CD14-positive monocyte (primary cell): ENCODE measurements at regions not wholly inside any gene's neighbourhood (a gene's known extent, or its start where the extent isn't known, plus 50 kb on each side); places are given as distances from the start of the nearest gene placed in this dataset.
A peak's percentile ranks its signal among the peaks of the same experiment; 100 is the strongest.

ENCODE experiments used
- DNase-seq, 3 donors: peaks; one replicate each; pipeline ENCODE4 v3.0.0-alpha.2; 2011 to 2022
- H2AFZ ChIP-seq: 2 replicates; pipeline ENCODE4 v1.6.0; 2012; ENCODE audit warnings: mild to moderate bottlenecking, low read depth, low read length, inconsistent platforms; ENCODE audit not compliant: insufficient read depth, poor library complexity, severe bottlenecking
- H3K27ac ChIP-seq, 2 donors: 1 replicate in 1 of 2; 2 replicates in 1 of 2; pipeline ENCODE4 v1.5.1; 2012 to 2013; ENCODE audit warnings: low read length in 2 of 2, control low read depth in 1 of 2, inconsistent platforms in 1 of 2, low read depth in 1 of 2, mild to moderate bottlenecking in 1 of 2
- H3K27me3 ChIP-seq, 2 donors: one replicate each; pipeline versions ENCODE4 v1.6.0 to v1.6.1; 2011 to 2013; ENCODE audit warnings: low read length in 2 of 2; ENCODE audit not compliant: control insufficient read depth in 2 of 2, insufficient read depth in 2 of 2
- H3K36me3 ChIP-seq, 2 donors: replicated peaks in 1 of 2; 1 replicate in 1 of 2; 2 replicates in 1 of 2; pipeline versions ENCODE4 v1.5.1 to v1.6.1; 2012 to 2013; ENCODE audit warnings: low read length in 2 of 2, control low read depth in 1 of 2, inconsistent platforms in 1 of 2, mild to moderate bottlenecking in 1 of 2; ENCODE audit not compliant: insufficient read depth in 2 of 2, control insufficient read depth in 1 of 2
- H3K4me1 ChIP-seq, 2 donors: 1 replicate in 1 of 2; 2 replicates in 1 of 2; pipeline versions ENCODE4 v1.5.1 to v1.6.1; 2012 to 2013; ENCODE audit warnings: low read length in 2 of 2, control low read depth in 1 of 2, inconsistent platforms in 1 of 2, mild to moderate bottlenecking in 1 of 2, moderate library complexity in 1 of 2; ENCODE audit not compliant: insufficient read depth in 2 of 2, control insufficient read depth in 1 of 2
- H3K4me2 ChIP-seq: replicated peaks from 2 replicates; pipeline ENCODE3; 2012; ENCODE audit warnings: low read length, moderate library complexity, mild to moderate bottlenecking; ENCODE audit not compliant: poor library complexity, severe bottlenecking; ENCODE audit errors: extremely low read depth
- H3K4me3 ChIP-seq, 3 experiments: fragments of 200-600 bp in 1 of 3; sonication (generic) in 1 of 3; replicated peaks in 1 of 3; 1 replicate in 2 of 3; 2 replicates in 1 of 3; pipeline ENCODE4 v1.5.1; 2011 to 2013; ENCODE audit warnings: low read length in 3 of 3, mild to moderate bottlenecking in 3 of 3, control low read depth in 2 of 3, low read depth in 2 of 3, inconsistent platforms in 1 of 3, moderate library complexity in 1 of 3
- H3K79me2 ChIP-seq: 2 replicates; pipeline ENCODE4 v1.6.0; 2012; ENCODE audit warnings: mild to moderate bottlenecking, control low read depth, inconsistent platforms, low read length, moderate library complexity; ENCODE audit not compliant: insufficient read depth
- H3K9ac ChIP-seq: 2 replicates; pipeline ENCODE4 v1.6.0; 2017; ENCODE audit warnings: low read length, mild to moderate bottlenecking; ENCODE audit not compliant: insufficient read depth, poor library complexity, severe bottlenecking
- H3K9me3 ChIP-seq, 2 donors: replicated peaks in 1 of 2; 1 replicate in 1 of 2; 2 replicates in 1 of 2; pipeline versions ENCODE4 v1.5.1 to v1.6.1; 2012 to 2013; ENCODE audit warnings: low read length in 2 of 2, control low read depth in 1 of 2; ENCODE audit not compliant: control insufficient read depth in 1 of 2, insufficient read depth in 1 of 2
- H4K20me1 ChIP-seq: 2 replicates; pipeline ENCODE4 v1.6.0; 2012; ENCODE audit warnings: mild to moderate bottlenecking, low read length, control low read depth, moderate library complexity; ENCODE audit not compliant: insufficient read depth
- H3K27ac Mint-ChIP-seq, 7 donors: one replicate each; pipeline ENCODE4 v1.8.0; 2020; ENCODE audit warnings: mild to moderate bottlenecking in 7 of 7, mixed read lengths in 7 of 7, moderate library complexity in 6 of 7, inconsistent platforms in 2 of 7
- H3K27me3 Mint-ChIP-seq, 3 donors: one replicate each; pipeline ENCODE4 v1.8.0; 2021 to 2022; ENCODE audit warnings: low read depth in 3 of 3, mild to moderate bottlenecking in 3 of 3, mixed read lengths in 3 of 3, moderate library complexity in 3 of 3, inconsistent platforms in 1 of 3
- H3K36me3 Mint-ChIP-seq, 2 donors: one replicate each; pipeline ENCODE4 v1.8.0; 2020; ENCODE audit warnings: mixed read lengths in 2 of 2, inconsistent platforms in 1 of 2, mild to moderate bottlenecking in 1 of 2
- H3K4me1 Mint-ChIP-seq: one replicate; pipeline ENCODE4 v1.8.0; 2020; ENCODE audit warnings: mild to moderate bottlenecking, mixed read lengths
- H3K4me3 Mint-ChIP-seq, 2 donors: one replicate each; pipeline ENCODE4 v1.8.0; 2020; ENCODE audit warnings: mild to moderate bottlenecking in 2 of 2, mixed read lengths in 2 of 2, moderate library complexity in 1 of 2
- H3K9me3 Mint-ChIP-seq, 7 donors: one replicate each; pipeline ENCODE4 v1.8.0; 2020 to 2022; ENCODE audit warnings: mixed read lengths in 7 of 7, mild to moderate bottlenecking in 6 of 7, moderate library complexity in 6 of 7, inconsistent platforms in 2 of 7
- intact Hi-C, 2 donors: fragments of 100-400 bp; cut with micrococcal nuclease; formaldehyde crosslinking; loops; one replicate each; pipeline versions ENCODE4 v1.15.0 to v1.15.1; 2023
- TF ChIP-seq, protein P1 (sequence below): fragments of 200-600 bp; IDR thresholded peaks from one replicate; pipeline ENCODE4 v1.8.0; 2022; ENCODE audit warnings: antibody characterized with exemption, mild to moderate bottlenecking

DNA sequence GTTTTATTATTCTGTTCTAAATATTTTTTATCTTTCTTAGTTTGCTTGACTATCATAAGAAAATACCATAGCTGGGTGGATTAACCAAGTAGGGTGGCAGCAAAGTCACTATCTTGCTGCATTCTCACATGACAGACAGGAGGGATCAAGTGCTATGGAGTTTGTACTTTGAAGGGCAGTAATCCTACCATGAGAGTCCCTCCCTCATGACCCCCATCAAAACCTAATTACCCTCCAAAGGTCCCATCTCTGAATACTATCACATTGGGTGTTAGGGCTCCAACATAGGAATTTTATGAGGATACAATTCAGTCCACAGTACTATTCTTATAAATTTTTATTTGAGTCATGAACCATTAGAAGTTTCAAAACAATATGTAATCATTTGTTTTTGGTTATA lies 388.5 kb upstream of the B3GALT2 start:
- Histone ChIP-seq H3K4me1 (peaks cover 4% of the 10 kb centered on the region in 2 donors), H3K9me3 (no peaks in the 10 kb centered on the region), H3K27ac (no peak overlapping the region), H3K4me3 (no peak overlapping the region), H4K20me1 (no peaks in the 10 kb centered on the region), H3K27me3 (no peaks in the 10 kb centered on the region), H3K9ac (no peak overlapping the region), H3K36me3 (no peaks in the 10 kb centered on the region), H3K4me2 (no peak overlapping the region), H3K79me2 (no peaks in the 10 kb centered on the region), H2AFZ (no peak overlapping the region)
- TF ChIP-seq, protein P1, sequence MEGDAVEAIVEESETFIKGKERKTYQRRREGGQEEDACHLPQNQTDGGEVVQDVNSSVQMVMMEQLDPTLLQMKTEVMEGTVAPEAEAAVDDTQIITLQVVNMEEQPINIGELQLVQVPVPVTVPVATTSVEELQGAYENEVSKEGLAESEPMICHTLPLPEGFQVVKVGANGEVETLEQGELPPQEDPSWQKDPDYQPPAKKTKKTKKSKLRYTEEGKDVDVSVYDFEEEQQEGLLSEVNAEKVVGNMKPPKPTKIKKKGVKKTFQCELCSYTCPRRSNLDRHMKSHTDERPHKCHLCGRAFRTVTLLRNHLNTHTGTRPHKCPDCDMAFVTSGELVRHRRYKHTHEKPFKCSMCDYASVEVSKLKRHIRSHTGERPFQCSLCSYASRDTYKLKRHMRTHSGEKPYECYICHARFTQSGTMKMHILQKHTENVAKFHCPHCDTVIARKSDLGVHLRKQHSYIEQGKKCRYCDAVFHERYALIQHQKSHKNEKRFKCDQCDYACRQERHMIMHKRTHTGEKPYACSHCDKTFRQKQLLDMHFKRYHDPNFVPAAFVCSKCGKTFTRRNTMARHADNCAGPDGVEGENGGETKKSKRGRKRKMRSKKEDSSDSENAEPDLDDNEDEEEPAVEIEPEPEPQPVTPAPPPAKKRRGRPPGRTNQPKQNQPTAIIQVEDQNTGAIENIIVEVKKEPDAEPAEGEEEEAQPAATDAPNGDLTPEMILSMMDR, result no peak
- H3K4me3 Mint-ChIP-seq, result no peak overlapping the region
- intact Hi-C loops, result no loop called here
- H3K36me3 Mint-ChIP-seq, result no peaks in the 10 kb centered on the region
- peaks cover 8% of the 10 kb centered on the region for H3K4me1 Mint-ChIP-seq
- DNase-seq, result no peak
- no peak overlapping the region for H3K27ac Mint-ChIP-seq
- peaks cover 0 to 2% (median 0%) of the 10 kb centered on the region in 3 donors for H3K27me3 Mint-ChIP-seq
- peaks cover 0 to 7% (median 4%) of the 10 kb centered on the region in 7 donors for H3K9me3 Mint-ChIP-seq

DNA sequence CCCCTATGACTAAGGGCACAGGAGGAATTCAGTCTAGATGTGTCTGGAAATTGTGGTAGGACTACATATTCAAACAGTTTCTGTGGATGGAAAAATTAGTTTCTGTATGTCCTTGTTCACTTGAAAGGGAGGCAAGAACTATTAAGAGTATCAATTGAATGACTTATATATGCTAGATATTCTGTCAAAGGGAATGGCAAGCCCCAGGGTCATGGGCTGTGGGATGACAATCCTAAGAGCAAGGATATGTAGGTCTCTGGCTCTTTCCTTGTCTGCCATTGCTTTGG lies 383.5 kb upstream of the B3GALT2 start:
- H3K9me3 Mint-ChIP-seq, result peaks cover 0 to 9% (median 4%) of the 10 kb centered on the region in 7 donors
- Histone ChIP-seq H3K9ac (no peak overlapping the region), H4K20me1 (no peaks in the 10 kb centered on the region), H3K9me3 (no peaks in the 10 kb centered on the region), H3K36me3 (no peaks in the 10 kb centered on the region), H3K4me1 (peaks cover 24 to 30% of the 10 kb centered on the region in 2 donors), H3K27me3 (no peaks in the 10 kb centered on the region), H2AFZ (no peak overlapping the region), H3K4me2 (peak overlapping the region; percentile 17), H3K4me3 (no peak overlapping the region), H3K79me2 (no peaks in the 10 kb centered on the region), H3K27ac (peak overlapping the region in 1 of 2 donors; percentile 62)
- peaks cover 0 to 1% (median 0%) of the 10 kb centered on the region in 3 donors for H3K27me3 Mint-ChIP-seq
- intact Hi-C loops, result no loop called here
- H3K36me3 Mint-ChIP-seq, result no peaks in the 10 kb centered on the region
- DNase-seq, result no peak
- peak overlapping the region; percentile 77 to 90 (median 83) for H3K27ac Mint-ChIP-seq
- TF ChIP-seq, protein P1, result no peak
- H3K4me3 Mint-ChIP-seq, result no peak overlapping the region
- H3K4me1 Mint-ChIP-seq, result peaks cover 30% of the 10 kb centered on the region
